ENCODE measurements at regions not wholly inside any gene's neighbourhood (a gene's known extent, or its start where the extent isn't known, plus 50 kb on each side); places are given as distances from the start of the nearest gene placed in this dataset.
"Not testable (repeated sequence)": the region's sequence is repeated elsewhere in the genome, so short reads cannot be mapped to it uniquely, and the experiment has no call there.

GRCh38 chr5:98227489-98227888, 546.0 kb upstream of the RGMB start:
- intact Hi-C loops (cut with micrococcal nuclease), result no loop called here
- ChIA-PET POLR2A (no interaction called here), CTCF (no interaction called here)
- no peak for DNase-seq
- no peak overlapping the region for H3K4me3 Mint-ChIP-seq
- no peak for ATAC-seq (ENCODE audit: low read depth)
- H3K9me3 Mint-ChIP-seq, result peaks cover 18% of the 10 kb centered on the region
- H3K27me3 Mint-ChIP-seq, result no peaks in the 10 kb centered on the region
- H3K27ac Mint-ChIP-seq, result no peak overlapping the region
- no peaks in the 10 kb centered on the region for H3K4me1 Mint-ChIP-seq
- no peaks in the 10 kb centered on the region for H3K36me3 Mint-ChIP-seq (ENCODE audit: low read depth)
- TF ChIP-seq, protein P1, sequence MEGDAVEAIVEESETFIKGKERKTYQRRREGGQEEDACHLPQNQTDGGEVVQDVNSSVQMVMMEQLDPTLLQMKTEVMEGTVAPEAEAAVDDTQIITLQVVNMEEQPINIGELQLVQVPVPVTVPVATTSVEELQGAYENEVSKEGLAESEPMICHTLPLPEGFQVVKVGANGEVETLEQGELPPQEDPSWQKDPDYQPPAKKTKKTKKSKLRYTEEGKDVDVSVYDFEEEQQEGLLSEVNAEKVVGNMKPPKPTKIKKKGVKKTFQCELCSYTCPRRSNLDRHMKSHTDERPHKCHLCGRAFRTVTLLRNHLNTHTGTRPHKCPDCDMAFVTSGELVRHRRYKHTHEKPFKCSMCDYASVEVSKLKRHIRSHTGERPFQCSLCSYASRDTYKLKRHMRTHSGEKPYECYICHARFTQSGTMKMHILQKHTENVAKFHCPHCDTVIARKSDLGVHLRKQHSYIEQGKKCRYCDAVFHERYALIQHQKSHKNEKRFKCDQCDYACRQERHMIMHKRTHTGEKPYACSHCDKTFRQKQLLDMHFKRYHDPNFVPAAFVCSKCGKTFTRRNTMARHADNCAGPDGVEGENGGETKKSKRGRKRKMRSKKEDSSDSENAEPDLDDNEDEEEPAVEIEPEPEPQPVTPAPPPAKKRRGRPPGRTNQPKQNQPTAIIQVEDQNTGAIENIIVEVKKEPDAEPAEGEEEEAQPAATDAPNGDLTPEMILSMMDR (IDR thresholded peaks at IDR 0.05), result no peak

GRCh38 chr5:98231089-98231488, 542.4 kb upstream of the RGMB start:
- DNase-seq (no peak), ATAC-seq (ENCODE audit: low read depth) (no peak)
- intact Hi-C loops (cut with micrococcal nuclease), result no loop called here
- ChIA-PET POLR2A (no interaction called here), CTCF (no interaction called here)
- Mint-ChIP-seq H3K9me3 (peaks cover 22% of the 10 kb centered on the region), H3K27ac (no peak overlapping the region), H3K27me3 (no peaks in the 10 kb centered on the region), H3K36me3 (ENCODE audit: low read depth) (no peaks in the 10 kb centered on the region), H3K4me3 (no peak overlapping the region), H3K4me1 (no peaks in the 10 kb centered on the region)
- TF ChIP-seq, protein P1 (IDR thresholded peaks at IDR 0.05), result no peak

DNA sequence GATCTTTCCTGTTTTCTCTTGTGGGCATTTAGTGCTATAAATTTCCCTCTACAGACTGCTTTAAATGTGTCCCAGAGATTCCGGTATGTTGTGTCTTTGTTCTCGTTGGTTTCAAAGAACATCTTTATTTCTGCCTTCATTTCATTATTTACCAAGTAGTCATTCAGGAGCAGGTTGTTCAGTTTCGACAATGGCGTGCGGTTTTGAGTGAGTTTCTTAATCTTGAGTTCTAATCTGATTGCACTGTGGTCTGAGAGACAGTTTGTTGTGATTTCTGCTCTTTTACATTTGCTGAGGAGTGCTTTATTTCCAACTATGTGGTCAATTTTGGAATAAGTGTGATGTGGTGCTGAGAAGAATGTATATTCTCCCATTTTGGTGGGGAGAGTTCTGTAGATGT, 535.7 kb upstream of the RGMB start:
- POLR2A ChIA-PET, CTCF ChIA-PET: not testable (repeated sequence)

GRCh38 chr5:98243972-98244371, 529.5 kb upstream of the RGMB start:
- POLR2A ChIA-PET, result no interaction called here
- Mint-ChIP-seq H3K27ac (no peak overlapping the region), H3K27me3 (no peaks in the 10 kb centered on the region), H3K36me3 (ENCODE audit: low read depth) (no peaks in the 10 kb centered on the region), H3K4me1 (no peaks in the 10 kb centered on the region), H3K4me3 (no peak overlapping the region), H3K9me3 (peaks cover 5% of the 10 kb centered on the region)
- CTCF ChIA-PET, result no interaction called here
- DNase-seq, result no peak
- TF ChIP-seq, protein P1 (IDR thresholded peaks at IDR 0.05), result no peak
- intact Hi-C loops (cut with micrococcal nuclease), result no loop called here
- ATAC-seq (ENCODE audit: low read depth), result no peak

More for the DNA sequence above, 535.7 kb upstream of the RGMB start:
- H3K27ac Mint-ChIP-seq; DNase-seq; H3K4me1 Mint-ChIP-seq; H3K4me3 Mint-ChIP-seq; intact Hi-C loops (cut with micrococcal nuclease); H3K36me3 Mint-ChIP-seq (ENCODE audit: low read depth); H3K27me3 Mint-ChIP-seq; ATAC-seq (ENCODE audit: low read depth): not testable (repeated sequence)
- peaks cover 17% of the 10 kb centered on the region for H3K9me3 Mint-ChIP-seq

GRCh38 chr5:98248949-98249348, 524.5 kb upstream of the RGMB start:
- no peak for DNase-seq
- ATAC-seq (ENCODE audit: low read depth), result no peak
- Mint-ChIP-seq H3K9me3 (peaks cover 2% of the 10 kb centered on the region), H3K36me3 (ENCODE audit: low read depth) (no peaks in the 10 kb centered on the region), H3K4me1 (no peaks in the 10 kb centered on the region), H3K4me3 (no peak overlapping the region), H3K27me3 (no peaks in the 10 kb centered on the region), H3K27ac (no peak overlapping the region)
- ChIA-PET CTCF (no interaction called here), POLR2A (no interaction called here)
- TF ChIP-seq, protein P1 (IDR thresholded peaks at IDR 0.05), result no peak
- intact Hi-C loops (cut with micrococcal nuclease), result no loop called here

DNA sequence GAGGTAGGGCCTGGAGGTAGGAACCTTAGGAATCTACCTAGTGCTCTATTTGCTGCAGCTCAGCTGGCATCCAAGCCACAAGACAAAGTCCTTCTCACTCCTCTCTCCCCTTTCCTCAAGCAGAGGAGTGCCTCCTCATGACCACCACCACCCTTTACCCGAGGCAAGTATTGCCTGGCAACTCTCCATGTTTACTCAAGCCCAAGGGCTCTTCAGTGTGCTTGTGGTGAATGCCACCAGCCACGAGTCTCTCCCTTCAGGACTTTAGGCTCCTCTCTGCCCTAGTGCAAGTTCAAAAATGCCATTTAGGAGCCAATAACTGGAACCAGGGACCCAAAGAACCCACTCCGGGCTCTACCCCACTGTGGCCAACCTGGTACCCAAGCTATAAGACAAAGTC, 514.5 kb upstream of the RGMB start:
- CTCF ChIA-PET, result no interaction called here
- intact Hi-C loops (cut with micrococcal nuclease), result no loop called here

More for the DNA sequence above, 514.5 kb upstream of the RGMB start:
- TF ChIP-seq, protein P1 (IDR thresholded peaks at IDR 0.05), result no peak
- DNase-seq (no peak), ATAC-seq (ENCODE audit: low read depth) (no peak)
- no peaks in the 10 kb centered on the region for H3K27me3 Mint-ChIP-seq
- POLR2A ChIA-PET, result no interaction called here
- H3K9me3 Mint-ChIP-seq, result no peaks in the 10 kb centered on the region
- no peak overlapping the region for H3K4me3 Mint-ChIP-seq
- H3K36me3 Mint-ChIP-seq (ENCODE audit: low read depth), result no peaks in the 10 kb centered on the region
- no peak overlapping the region for H3K27ac Mint-ChIP-seq
- no peaks in the 10 kb centered on the region for H3K4me1 Mint-ChIP-seq

All from activated B cell treated with CpG ODN at 0.5 μM for 24 hours (primary cell).